Stimulated activated CD8-positive, alpha-beta memory T cell treated with anti-CD3 and anti-CD28 coated beads, Interleukin-4, amount 100 ng/mL, for 1 hour (primary cell): ENCODE measurements at regions not wholly inside any gene's neighbourhood (a gene's known extent, or its start where the extent isn't known, plus 50 kb on each side); places are given as distances from the start of the nearest gene placed in this dataset.

ENCODE experiments used
- DNase-seq, 2 donors: peaks; one replicate each; pipeline ENCODE4 v3.0.0-alpha.2; 2020; ENCODE audit warnings: low read depth in 2 of 2, low spot score in 1 of 2

- DNase-seq: no peak
Measured at GRCh38 chr14:89613260-89614008, 196.4 kb upstream of the FOXN3 start.

- DNase-seq: no peak
Measured at GRCh38 chr14:89609500-89610100, 192.6 kb upstream of the FOXN3 start.

GRCh38 chr14:89607453-89607852 lies 190.4 kb upstream of the FOXN3 start:
- DNase-seq: no peak

GRCh38 chr14:89603938-89604480 lies 187.0 kb upstream of the FOXN3 start:
- DNase-seq: no peak

GRCh38 chr14:89600950-89601826 lies 184.2 kb upstream of the FOXN3 start:
- DNase-seq: no peak

- no peak for DNase-seq
Measured at GRCh38 chr14:89600029-89600428, 183.0 kb upstream of the FOXN3 start.

- no peak for DNase-seq
Measured at GRCh38 chr14:89598548-89599186, 181.6 kb upstream of the FOXN3 start.

GRCh38 chr14:89592961-89593360 lies 175.9 kb upstream of the FOXN3 start:
- DNase-seq: no peak

GRCh38 chr14:89589400-89590118 lies 172.5 kb upstream of the FOXN3 start:
- no peak for DNase-seq

GRCh38 chr14:89588840-89589296 lies 171.8 kb upstream of the FOXN3 start:
- DNase-seq: no peak

- no peak for DNase-seq
Measured at GRCh38 chr14:89588016-89588415, 171.0 kb upstream of the FOXN3 start.

- DNase-seq: no peak
Measured at GRCh38 chr14:89587136-89587420, 170.0 kb upstream of the FOXN3 start.

GRCh38 chr14:89586258-89587135 lies 169.5 kb upstream of the FOXN3 start:
- DNase-seq: no peak

- no peak for DNase-seq
Measured at GRCh38 chr14:89578156-89578555, 161.1 kb upstream of the FOXN3 start.

- no peak for DNase-seq
Measured at GRCh38 chr14:89576960-89577359, 159.9 kb upstream of the FOXN3 start.

- DNase-seq: no peak
Measured at GRCh38 chr14:89576145-89576927, 159.3 kb upstream of the FOXN3 start.

- no peak for DNase-seq
Measured at GRCh38 chr14:89575386-89576061, 158.5 kb upstream of the FOXN3 start.

GRCh38 chr14:89574420-89574819 lies 157.4 kb upstream of the FOXN3 start:
- no peak for DNase-seq

- no peak for DNase-seq
Measured at GRCh38 chr14:89573399-89573657, 156.3 kb upstream of the FOXN3 start.
